Colon (tissue), 2 donors: ENCODE measurements at regions not wholly inside any gene's neighbourhood (a gene's known extent, or its start where the extent isn't known, plus 50 kb on each side); places are given as distances from the start of the nearest gene placed in this dataset.
"Not testable (repeated sequence)": the region's sequence is repeated elsewhere in the genome, so short reads cannot be mapped to it uniquely, and the experiment has no call there.

Experiments used
- FAIRE-seq: peaks from 2 replicates; lab custom pipeline; 2012; peaks lifted over from hg19 to GRCh38; lab: Jason Lieb, UNC
- donor health status: control.
- donor health status: control.

GRCh38 chr15:93820566-93820965, 410.8 kb upstream of the MCTP2 start:
- no peak for FAIRE-seq

DNA sequence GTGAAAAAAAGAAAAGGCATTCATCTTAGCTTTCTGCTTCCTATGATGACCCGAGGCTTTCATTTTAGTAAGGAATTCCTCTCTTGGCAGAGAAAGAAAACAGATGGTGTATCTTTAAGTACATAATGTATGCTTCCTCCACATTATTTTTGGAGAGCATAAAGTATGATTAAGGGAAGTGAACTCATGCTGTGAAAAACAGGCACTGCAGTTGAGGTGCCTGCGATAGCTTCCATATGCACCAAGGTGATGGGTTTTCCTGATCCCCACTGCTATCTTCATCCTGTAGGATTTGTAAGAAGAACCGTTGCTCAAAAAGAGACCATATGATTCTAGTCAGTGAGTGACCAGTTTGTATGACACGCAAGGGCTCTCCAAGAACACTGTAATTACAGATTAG, 411.5 kb upstream of the MCTP2 start:
- no peak for FAIRE-seq

DNA sequence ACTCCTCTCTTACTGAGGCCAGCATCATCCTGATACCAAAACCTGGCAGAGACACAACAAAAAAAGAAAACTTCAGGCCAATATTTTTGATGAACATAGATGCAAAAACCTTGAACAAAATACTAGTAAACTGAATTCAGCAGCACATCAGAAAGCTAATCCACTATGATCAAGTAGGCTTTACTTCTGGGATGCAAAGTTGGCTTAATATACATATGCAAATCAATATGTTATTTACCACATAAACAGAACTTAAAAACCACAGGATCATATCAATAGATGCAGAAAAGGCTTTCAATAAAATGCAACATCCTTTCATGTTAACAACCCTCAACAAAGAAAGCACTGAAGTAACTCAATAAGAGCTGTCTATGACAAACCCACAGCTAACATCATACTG, 414.5 kb upstream of the MCTP2 start:
- FAIRE-seq: no peak

DNA sequence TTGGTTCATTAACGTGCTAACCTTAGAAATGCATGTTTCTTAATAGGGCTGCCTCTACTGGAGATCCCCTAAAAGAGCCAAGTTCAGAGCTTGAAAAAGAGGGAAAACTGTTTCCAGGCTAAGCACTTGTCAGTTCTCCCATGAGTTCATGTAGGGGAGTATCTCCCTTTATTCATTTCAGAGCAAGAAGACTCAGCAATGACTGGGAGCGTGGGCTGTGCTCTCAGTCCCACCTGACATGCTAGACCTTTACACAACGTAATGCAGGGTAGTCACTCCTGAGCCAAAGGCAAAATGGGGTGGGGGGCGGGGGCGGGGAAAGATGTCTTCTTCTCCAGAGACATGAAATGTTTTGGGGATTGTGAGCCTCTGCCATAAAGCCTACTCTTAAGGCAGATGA, 420.1 kb upstream of the MCTP2 start:
- no peak for FAIRE-seq

- FAIRE-seq: no peak
These were observed 421.8 kb upstream of the MCTP2 start for GRCh38 chr15:93809516-93809915.

DNA sequence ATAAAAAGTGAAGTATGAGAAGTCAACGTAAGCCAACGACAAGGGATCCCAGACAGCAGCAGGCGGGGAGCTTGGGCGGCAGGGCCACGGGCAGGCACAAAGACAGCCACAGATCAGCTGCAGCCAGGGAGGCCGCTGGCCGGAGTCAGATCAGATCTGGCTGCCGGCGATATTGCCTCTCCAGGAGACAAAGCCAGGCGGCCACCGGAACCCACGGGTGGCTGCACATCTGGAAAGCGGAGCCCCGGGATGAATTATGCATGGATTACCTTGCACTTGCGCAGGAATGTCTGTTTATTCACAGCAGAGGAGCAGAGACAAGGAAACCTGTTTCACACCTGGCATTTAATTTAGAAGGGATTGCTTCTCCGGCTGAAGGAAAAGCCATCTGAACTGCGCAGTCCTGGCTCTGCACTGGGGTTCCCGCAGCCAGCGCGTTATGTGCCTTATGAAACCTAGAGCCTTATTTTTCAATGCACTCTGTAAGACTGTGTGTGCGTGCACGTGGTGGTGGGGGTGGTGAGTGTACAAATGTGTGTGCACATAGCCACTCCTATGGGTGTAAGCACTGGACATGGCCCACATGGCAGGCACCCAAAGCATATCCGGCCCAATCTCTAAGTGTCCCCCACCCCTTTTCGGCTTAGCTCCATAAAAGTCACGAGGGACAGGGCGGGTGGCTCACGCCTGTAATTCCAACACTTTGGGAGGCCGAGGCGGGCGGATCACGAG, 427.8 kb upstream of the MCTP2 start:
- FAIRE-seq: no peak

- no peak for FAIRE-seq
These were observed 430.2 kb upstream of the MCTP2 start for GRCh38 chr15:93801206-93801605.

- no peak for FAIRE-seq
These were observed 430.6 kb upstream of the MCTP2 start for GRCh38 chr15:93800805-93801204.

DNA sequence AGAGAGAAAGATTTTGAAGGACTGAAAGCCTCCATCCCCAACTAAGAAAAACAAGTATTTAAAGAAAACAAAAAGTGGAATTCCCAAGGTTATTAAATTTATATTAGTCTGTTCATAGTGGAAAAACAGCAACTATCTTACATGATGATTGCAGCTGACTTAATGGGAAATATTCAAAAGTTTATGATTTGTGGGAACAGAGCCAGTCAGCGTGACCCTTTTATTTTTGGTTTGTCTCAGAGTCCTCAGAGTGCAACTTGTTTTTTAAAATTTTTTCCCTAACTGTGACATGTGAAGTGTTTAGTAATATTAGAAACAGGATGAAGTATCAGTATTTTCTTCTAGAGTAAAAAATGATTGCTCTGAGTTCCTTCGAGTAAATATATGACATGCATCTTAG, 441.9 kb upstream of the MCTP2 start:
- FAIRE-seq: no peak

- FAIRE-seq: no peak
These were observed 451.3 kb upstream of the MCTP2 start for GRCh38 chr15:93780073-93780472.

GRCh38 chr15:93779341-93779740, 452.0 kb upstream of the MCTP2 start:
- FAIRE-seq: no peak

- no peak for FAIRE-seq
These were observed 459.9 kb upstream of the MCTP2 start for GRCh38 chr15:93771196-93772030.

GRCh38 chr15:93770788-93771187, 460.6 kb upstream of the MCTP2 start:
- no peak for FAIRE-seq

GRCh38 chr15:93762036-93762435, 469.3 kb upstream of the MCTP2 start:
- FAIRE-seq: no peak

DNA sequence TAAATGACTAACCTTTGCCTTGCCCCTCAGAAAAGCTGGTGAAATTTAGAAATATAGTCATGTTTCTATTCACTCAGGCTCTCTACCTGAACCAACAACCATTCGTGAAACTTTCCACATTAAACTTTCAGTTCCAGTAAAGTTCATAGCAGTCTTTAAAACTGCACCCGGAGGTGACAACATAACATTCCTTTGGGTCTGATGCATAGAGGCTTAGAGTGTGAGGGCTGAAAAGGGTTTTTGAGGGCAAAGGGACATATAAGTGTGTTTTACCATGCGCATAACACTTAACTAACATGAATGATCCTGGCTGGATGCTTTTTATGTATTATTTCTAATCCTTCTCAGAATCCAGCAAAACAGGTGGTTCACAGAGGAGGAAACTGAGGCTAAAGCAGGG, 471.7 kb upstream of the MCTP2 start:
- FAIRE-seq: no peak

- FAIRE-seq: no peak
These were observed 472.5 kb upstream of the MCTP2 start for GRCh38 chr15:93758824-93759223.

DNA sequence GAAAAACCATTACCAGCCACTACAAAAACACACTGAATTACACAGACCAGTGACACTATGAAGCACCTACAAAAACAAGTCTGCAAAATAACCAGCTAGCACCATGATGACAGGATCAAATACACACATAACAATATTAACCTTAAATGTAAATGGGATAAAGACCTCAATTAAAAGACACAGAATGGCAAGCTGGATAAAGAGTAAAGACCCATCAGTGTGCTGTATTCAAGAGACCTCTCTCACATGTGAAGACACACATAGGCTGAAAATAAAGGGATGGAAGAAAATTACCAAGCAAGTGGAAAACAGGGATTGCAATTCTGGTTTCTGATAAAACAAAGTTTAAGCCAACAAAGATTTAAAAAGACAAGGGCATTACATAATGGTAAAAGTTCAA, 482.7 kb upstream of the MCTP2 start:
- FAIRE-seq: no peak

DNA sequence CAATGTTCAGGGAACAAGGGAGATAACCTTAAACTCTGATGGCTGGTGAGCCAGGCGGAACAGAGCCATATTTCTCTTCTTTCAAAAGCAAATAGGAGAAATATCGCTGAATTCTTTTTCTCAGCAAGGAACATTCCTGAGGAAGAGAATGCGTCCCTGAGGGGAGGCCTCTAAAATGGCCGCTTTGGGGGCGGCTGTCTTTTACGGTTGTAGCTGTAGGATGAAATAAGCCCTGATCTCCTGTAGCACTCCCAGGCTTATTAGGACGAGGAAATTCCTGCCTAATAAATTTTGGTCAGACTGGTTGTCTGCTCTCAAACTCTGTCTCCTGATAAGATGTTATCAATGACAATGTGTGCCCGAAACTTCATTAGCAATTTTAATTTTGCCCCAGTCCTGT, 496.4 kb upstream of the MCTP2 start:
- not testable (repeated sequence) for FAIRE-seq

GRCh38 chr15:93730724-93731123, 500.6 kb upstream of the MCTP2 start:
- FAIRE-seq: no peak

- no peak for FAIRE-seq
These were observed 509.2 kb upstream of the MCTP2 start for GRCh38 chr15:93722165-93722564.

DNA sequence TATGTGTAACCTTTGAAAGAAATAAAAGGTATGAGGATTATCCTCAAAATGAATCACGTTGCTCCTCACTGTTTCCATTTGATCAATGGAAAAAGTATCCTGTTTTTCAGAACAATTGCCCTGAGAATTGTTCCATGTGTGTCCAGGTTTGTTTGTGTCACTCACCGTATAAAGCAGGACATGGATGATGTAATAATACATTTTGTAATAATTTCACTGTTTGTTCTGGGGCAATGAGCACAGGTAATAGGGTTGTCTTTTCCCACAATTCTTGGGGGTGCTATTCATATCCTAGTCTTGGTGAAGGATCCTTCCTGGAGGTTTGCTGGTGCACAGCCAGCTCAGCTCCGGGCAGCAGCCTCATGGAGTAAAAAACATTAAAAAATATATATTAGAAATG, 510.8 kb upstream of the MCTP2 start:
- no peak for FAIRE-seq

DNA sequence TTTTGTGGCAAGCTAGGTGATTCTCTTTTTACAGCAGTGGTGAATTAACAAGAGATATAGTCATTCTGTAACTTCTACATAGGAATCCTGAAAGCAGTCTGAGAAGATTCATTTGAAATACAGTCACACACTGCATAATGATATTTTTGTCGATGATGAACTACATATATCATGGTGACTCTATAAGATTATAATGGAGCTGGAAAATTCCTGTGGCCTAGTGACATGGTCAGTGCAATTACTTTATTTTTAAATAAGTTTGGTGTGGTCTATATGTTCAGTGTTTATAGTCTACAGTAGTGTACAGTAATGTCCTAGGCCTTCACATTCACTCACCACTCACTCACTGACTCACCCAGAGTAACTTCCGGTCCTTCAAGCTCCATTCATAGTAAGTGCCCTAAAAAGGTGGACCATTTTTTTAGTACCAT, 511.4 kb upstream of the MCTP2 start:
- FAIRE-seq: no peak

- FAIRE-seq: no peak
These were observed 514.6 kb upstream of the MCTP2 start for GRCh38 chr15:93716615-93717231.
